ENCODE measurements at regions not wholly inside any gene's neighbourhood (a gene's known extent, or its start where the extent isn't known, plus 50 kb on each side); places are given as distances from the start of the nearest gene placed in this dataset.

- Mint-ChIP-seq H3K4me3 (no peak overlapping the region), H3K27me3 (ENCODE audit: low read depth) (no peaks in the 10 kb centered on the region), H3K36me3 (ENCODE audit: low read depth) (peaks cover 25% of the 10 kb centered on the region), H3K9me3 (peaks cover 24% of the 10 kb centered on the region), H3K27ac (ENCODE audit: unreplicated experiment) (no peak overlapping the region), H3K4me1 (peaks cover 15% of the 10 kb centered on the region)
- TF ChIP-seq, protein P1, sequence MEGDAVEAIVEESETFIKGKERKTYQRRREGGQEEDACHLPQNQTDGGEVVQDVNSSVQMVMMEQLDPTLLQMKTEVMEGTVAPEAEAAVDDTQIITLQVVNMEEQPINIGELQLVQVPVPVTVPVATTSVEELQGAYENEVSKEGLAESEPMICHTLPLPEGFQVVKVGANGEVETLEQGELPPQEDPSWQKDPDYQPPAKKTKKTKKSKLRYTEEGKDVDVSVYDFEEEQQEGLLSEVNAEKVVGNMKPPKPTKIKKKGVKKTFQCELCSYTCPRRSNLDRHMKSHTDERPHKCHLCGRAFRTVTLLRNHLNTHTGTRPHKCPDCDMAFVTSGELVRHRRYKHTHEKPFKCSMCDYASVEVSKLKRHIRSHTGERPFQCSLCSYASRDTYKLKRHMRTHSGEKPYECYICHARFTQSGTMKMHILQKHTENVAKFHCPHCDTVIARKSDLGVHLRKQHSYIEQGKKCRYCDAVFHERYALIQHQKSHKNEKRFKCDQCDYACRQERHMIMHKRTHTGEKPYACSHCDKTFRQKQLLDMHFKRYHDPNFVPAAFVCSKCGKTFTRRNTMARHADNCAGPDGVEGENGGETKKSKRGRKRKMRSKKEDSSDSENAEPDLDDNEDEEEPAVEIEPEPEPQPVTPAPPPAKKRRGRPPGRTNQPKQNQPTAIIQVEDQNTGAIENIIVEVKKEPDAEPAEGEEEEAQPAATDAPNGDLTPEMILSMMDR (conservative IDR thresholded peaks at IDR 0.05) = no peak
- DNase-seq (ENCODE audit: low read depth, low spot score) = no peak
These were observed 325.9 kb downstream of the AKAIN1 start for GRCh38 chr18:4871197-4871596.

DNA sequence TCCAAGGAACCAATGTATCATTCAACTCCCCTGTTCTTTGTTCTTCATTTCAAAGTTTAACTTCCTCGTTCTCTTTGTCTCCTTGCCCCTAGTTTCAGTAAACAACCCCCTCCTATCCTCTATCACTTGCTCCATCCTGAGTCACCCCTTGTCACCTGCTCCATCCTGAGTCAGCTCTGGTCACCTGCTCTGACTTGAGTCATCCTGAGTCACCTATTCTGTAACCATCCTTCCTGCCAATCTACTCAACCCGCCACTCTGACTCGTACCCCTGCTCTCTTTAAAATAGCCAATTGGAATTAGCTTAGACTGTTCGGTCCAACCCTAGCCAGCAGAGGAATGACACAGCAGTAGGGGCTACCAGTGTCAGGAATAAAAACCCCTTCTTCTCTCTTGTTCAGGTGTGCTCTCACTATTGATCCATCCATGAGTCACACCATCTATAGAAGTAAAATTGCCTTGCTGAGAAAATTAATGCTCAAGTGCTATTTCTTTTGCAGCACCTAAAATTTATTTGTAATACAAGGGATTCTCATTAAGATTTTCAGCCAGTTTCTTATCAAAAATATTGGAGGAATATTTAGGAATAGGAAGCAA is 326.8 kb downstream of the AKAIN1 start:
- Mint-ChIP-seq H3K27ac (ENCODE audit: unreplicated experiment) (peak overlapping the region; percentile 36), H3K4me1 (peaks cover 25% of the 10 kb centered on the region), H3K9me3 (peaks cover 24% of the 10 kb centered on the region), H3K27me3 (ENCODE audit: low read depth) (no peaks in the 10 kb centered on the region), H3K36me3 (ENCODE audit: low read depth) (peaks cover 25% of the 10 kb centered on the region), H3K4me3 (no peak overlapping the region)
- TF ChIP-seq, protein P1 (conservative IDR thresholded peaks at IDR 0.05) = no peak
- no peak for DNase-seq (ENCODE audit: low read depth, low spot score)

- TF ChIP-seq, protein P1 (conservative IDR thresholded peaks at IDR 0.05) = no peak
These were observed 327.9 kb downstream of the AKAIN1 start for GRCh38 chr18:4869155-4869554.

GRCh38 chr18:4858379-4859127 is 338.5 kb downstream of the AKAIN1 start:
- Mint-ChIP-seq H3K27ac (ENCODE audit: unreplicated experiment) (no peak overlapping the region), H3K9me3 (peaks cover 2% of the 10 kb centered on the region), H3K4me1 (no peaks in the 10 kb centered on the region), H3K4me3 (no peak overlapping the region), H3K27me3 (ENCODE audit: low read depth) (no peaks in the 10 kb centered on the region), H3K36me3 (ENCODE audit: low read depth) (peaks cover 2% of the 10 kb centered on the region)
- TF ChIP-seq, protein P1 (conservative IDR thresholded peaks at IDR 0.05) = no peak
- DNase-seq (ENCODE audit: low read depth, low spot score) = no peak

More at GRCh38 chr18:4869155-4869554, 327.9 kb downstream of the AKAIN1 start:
- Mint-ChIP-seq H3K36me3 (ENCODE audit: low read depth) (peaks cover 22% of the 10 kb centered on the region), H3K9me3 (peaks cover 20% of the 10 kb centered on the region), H3K27ac (ENCODE audit: unreplicated experiment) (peak overlapping the region; percentile 59), H3K27me3 (ENCODE audit: low read depth) (no peaks in the 10 kb centered on the region), H3K4me3 (no peak overlapping the region), H3K4me1 (peaks cover 26% of the 10 kb centered on the region)
- DNase-seq (ENCODE audit: low read depth, low spot score) = no peak

- TF ChIP-seq, protein P1 (conservative IDR thresholded peaks at IDR 0.05) = no peak
- DNase-seq (ENCODE audit: low read depth, low spot score) = no peak
- Mint-ChIP-seq H3K4me3 (no peak overlapping the region), H3K9me3 (no peaks in the 10 kb centered on the region), H3K36me3 (ENCODE audit: low read depth) (no peaks in the 10 kb centered on the region), H3K4me1 (no peaks in the 10 kb centered on the region), H3K27ac (ENCODE audit: unreplicated experiment) (no peak overlapping the region), H3K27me3 (ENCODE audit: low read depth) (no peaks in the 10 kb centered on the region)
These were observed 342.4 kb downstream of the AKAIN1 start for GRCh38 chr18:4854671-4855070.
